ENCODE measurements at regions not wholly inside any gene's neighbourhood (a gene's known extent, or its start where the extent isn't known, plus 50 kb on each side); places are given as distances from the start of the nearest gene placed in this dataset.

DNA sequence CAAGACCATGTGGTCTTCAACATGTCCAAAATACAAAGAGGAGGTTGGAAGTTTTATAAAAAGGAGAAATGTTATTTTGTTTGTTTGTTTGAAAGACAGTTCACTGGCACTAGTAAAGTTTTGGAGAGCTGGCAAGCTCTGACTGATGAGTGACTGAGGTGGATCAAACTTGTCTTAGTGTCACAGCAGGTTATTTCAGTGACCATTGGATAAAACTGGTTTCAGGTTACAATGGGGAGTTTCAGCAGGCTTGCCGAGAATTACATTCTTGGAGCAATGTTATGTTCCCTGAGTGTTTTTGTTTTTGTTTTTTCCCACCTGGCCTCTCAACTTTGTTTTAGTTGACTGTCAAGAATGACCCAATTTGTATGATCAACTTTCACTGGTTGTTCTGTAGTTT lies 414.5 kb upstream of the ARHGEF26 start:
- TF ChIP-seq EZH2 (IDR thresholded peaks at IDR 0.05) (no peak), POLR2AphosphoS5 (IDR thresholded peaks at IDR 0.05; ENCODE audit: borderline replicate concordance, low read depth, low read length) (no peak), FOXP2 (optimal IDR thresholded peaks at IDR 0.05; ENCODE audit: control extremely low read depth, extremely low read length, insufficient read depth) (no peak)

Data from SK-N-MC (cell line).